GM19467 (cell line): ENCODE measurements at regions not wholly inside any gene's neighbourhood (a gene's known extent, or its start where the extent isn't known, plus 50 kb on each side); places are given as distances from the start of the nearest gene placed in this dataset.
"Not testable (repeated sequence)": the region's sequence is repeated elsewhere in the genome, so short reads cannot be mapped to it uniquely, and the experiment has no call there.

ENCODE experiments used
- ATAC-seq: cut with Tn5 transposase; IDR thresholded peaks from one replicate; pipeline ENCODE4 v1.9.1; 2021; ENCODE audit warnings: mild to moderate bottlenecking, moderate library complexity; ENCODE audit not compliant: unreplicated experiment

DNA sequence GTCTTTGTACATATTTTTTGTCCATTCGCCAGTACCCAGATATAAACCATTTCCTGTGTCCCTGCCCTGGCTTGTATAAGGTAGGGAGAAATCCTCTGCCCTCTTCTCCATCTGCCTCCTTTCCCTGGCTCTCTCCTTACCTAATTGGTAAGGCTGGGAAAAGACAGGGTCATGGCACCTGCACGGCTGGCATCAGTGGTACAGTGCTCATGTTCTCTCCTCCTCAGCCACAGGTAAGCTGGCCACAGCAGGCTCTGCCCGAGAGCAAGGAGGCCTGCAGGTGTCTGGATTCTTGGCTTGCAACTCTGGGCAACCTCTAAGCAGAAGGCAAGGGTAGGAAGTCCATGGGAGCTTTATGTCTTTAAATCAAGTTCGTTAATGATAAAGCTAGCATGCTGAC, 419.9 kb downstream of the BUD13 start:
- ATAC-seq: no peak

DNA sequence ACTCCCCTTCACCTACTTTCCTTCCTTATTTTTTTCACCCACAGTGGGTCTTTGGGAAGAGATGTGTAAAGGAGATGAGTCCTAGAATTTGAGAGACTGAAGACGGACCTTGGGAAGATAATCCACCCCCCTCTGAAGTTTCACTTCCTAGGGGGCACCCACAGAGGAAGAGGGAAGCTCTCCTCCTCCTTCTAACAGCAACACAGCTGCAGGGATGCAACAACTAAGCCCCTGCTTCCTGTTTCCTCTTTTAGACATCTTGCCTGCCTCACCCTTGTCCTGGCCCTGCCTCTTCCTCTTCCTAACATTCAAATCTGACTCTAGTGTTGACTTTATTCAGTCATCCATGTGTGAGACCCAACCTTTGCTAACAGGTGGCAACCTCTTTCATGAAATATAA, 424.6 kb downstream of the BUD13 start:
- no peak for ATAC-seq

DNA sequence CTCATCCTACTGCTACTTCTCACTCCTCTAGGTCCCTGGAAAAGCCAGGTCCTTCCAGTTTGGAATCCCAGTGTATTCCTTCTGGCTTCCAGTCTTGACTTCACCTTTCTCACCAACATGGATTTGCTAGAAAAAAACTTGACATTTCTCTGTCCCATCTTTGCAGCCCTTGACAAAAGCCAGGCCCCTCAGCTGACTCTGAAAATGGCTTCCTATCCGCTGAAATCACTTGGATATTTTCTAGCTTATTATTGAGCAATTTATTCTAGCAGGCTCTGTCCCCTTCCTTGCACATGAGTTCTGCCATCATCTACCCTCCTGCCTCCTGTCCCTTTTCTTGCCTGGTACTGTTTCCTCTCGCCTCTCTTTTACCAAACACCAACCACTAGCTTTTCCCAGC, 427.2 kb downstream of the BUD13 start:
- no peak for ATAC-seq

DNA sequence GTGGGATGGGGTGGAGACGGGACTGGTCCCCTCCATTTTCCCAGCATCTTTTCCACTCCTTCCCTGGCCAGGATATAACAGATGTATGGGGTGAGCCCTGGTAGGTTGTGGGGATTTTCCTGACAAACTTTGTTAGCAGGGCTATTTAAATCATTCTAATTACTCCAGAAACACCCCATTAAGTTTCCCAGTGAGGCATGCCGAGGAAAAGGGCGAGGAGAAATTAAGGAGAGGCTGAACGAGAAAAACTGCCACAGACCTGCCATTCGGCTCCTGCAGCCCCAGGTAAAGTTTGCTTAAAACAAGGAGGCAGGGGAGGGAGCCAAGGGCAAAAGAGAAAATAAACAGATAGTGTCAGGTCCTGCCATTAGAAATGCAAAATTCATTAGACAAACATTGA, 428.2 kb downstream of the BUD13 start:
- no peak for ATAC-seq

DNA sequence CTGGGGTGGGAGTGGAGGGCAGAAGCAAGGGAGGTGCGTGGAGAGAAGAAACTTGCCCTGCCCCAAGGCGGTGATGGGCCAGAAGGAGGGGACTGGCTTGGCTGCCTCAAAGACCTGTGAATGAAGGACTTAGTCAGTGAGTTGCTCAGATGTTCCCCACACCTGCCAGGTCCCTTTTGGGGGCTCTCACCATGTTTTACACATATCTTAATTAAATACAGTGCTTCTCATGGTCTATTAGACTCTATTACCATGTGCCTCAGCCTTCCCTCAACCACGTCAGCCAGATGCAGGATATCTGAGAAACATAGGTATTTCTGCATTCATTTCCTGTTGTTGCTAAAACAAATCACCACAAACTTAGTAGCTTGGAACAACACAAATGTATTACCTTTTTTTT, 429.5 kb downstream of the BUD13 start:
- ATAC-seq: no peak

DNA sequence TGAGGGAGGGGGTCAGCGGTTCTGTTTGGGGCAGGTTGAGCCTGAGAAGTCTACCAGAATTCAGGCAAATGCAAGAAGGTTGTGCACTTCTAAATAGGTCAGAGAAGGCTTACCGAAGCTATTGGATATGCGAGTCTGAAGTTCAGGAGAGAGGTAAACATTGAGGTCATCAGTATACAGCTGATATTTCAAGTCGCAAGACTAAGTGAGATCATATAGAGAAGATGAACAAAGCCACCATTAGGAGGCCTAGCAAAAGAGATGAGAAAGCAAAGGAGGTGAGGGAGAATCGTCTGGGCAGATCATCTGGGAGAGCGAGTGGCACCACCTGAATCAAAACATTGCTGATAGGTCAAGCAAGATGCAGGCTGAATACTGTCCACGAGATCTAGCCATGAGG, 430.6 kb downstream of the BUD13 start:
- no peak for ATAC-seq

DNA sequence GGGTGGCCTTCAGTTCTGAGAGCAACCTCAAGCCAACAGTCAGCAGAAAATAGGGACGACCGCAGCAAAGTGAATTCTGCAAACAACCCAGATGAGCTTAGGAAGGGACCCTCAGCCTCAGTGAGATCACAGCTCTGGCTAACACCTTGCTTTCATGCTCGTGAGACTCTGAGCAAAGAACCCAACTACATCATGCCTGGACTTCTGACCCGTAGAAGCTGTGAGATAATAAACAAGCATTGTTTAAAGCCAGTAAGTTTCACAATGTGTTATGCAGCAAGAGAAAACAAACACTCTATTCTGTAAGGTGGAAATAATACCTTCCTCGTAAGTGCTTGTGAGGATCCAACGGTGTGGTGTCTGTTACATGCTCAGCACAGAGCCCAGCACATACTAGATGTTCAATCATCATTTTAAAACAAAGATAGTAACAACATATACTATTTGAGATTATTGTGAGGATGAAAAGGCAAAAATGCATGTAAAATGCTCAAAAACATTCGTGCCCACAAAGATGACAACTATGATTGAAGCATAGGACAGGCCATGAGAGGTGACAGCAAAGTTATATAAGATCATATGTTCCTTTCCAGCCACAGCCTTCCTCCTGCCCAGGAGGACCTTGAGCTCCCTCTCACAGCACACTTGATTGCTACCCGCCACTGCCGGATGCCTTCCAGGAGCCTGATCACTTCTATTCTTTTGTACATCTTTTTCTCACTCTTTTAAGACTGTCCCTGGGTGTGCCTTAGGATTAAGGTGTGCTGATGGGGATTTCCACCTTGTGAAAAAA, 433.3 kb downstream of the BUD13 start:
- no peak for ATAC-seq

DNA sequence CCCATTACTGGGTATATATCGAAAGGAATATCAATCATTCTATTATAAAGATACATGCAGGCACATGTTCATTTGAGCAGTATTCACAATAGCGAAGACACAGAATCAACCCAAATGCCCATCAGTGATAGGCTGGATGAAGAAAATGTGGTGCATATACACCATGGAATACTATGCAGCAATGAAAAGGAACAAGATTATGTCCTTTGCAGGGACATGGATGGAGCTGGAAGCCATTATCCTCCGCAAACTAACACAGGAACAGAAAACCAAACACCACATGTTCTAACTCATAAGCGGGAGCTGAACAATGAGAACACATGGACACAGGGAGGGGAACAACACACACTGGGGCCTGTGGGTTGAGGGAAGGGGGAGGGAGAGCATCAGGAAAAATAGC, 434.3 kb downstream of the BUD13 start:
- not testable (repeated sequence) for ATAC-seq

DNA sequence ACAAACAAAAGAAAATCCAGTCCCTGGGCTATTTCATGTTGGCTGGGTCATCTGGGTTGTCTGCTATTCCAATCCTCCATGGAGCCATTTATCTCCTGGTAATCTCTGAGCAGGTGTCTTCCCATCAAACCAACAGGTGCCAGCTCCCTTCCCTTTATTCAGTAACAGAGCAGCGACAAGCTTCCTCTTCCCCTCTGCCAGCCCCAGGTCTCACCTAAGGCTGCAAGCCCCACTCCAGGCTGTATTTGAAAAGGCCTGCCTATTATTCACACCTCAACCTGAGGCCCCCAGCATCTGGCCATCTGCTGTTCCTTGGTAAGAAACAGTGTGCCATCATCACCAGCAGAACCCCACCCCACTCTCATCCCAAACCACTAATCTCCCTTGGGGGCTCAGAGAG, 436.2 kb downstream of the BUD13 start:
- no peak for ATAC-seq

DNA sequence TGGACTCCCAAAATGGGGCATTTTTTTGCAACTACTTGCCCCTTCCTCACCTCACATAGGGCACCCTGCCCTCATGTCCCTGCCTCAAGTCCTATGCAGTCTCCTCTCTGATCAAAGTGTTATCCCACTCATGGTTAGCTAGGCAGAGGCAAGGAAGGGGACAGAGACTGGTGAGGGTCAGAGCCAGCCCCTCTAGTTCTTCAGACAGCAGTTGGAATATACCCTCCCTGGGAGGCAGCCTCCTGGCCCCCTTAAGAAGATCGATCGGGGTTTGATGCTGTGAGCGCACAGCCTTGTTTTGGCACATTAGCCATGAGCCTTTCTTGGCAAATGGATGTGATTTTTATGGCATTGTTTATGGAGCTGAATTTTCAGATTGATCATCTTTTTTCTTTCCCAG, 436.9 kb downstream of the BUD13 start:
- ATAC-seq: no peak

DNA sequence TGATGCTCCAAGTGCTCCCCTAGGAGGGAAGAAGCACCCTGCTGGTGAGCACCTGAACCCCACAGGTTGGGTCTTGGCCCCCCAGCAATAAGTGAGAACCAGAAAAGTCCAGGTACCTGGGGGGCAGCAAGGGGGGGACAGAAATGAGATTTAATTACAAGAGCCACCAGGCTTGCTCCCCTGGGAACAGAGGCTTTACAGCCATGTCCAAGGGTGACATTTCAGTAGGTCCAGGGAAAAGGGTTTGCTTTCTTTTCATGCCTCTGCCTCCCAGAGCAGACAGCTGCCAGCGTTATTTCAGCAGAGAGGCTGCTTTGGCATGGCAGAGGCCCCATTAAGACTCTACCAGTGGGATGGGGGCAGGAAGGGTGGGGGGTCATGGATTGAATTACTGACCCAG, 437.7 kb downstream of the BUD13 start:
- ATAC-seq: no peak

DNA sequence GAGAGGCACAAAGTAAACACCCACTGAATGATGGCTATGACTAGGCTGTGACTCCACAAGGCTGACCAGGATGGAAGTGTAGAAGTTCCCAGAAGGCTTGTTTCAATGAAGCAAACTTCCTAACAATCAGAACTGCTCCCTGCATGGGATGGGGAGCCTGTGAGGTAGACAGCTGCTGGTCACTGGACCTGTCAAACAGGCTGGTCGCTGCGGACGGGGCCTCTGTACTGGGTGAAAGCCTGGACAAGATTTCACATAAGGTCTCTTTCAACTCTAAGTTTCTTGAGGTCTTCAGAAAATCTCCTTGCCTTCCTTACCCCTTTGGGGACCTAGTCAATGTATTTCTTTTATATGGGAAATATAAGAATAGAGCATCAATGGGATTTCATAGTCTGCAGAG, 438.2 kb downstream of the BUD13 start:
- no peak for ATAC-seq

DNA sequence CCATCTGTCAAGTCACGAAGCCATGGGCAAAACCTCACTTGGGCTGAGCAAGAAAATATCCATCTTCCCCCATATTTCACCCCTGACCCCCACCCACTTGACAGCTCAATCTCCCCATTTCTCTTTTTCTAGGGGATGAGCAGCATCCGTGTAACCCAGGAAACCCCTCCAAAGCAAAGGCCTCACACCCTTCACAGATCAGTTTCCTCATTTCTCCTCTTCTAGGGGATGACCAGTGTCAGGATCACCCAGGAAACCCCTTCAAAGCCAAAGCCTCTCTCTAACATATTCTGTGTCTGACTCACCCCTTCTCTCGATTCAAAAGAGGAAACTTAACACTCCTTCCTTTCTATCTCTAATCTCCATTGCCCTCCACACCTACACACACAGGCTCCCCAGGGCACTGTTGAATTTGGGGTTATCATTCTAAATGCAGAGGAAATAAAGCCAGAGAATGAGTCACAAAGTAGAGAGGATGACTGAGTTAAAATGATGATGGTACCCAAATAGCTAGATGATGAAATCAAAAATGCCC, 439.7 kb downstream of the BUD13 start:
- no peak for ATAC-seq

DNA sequence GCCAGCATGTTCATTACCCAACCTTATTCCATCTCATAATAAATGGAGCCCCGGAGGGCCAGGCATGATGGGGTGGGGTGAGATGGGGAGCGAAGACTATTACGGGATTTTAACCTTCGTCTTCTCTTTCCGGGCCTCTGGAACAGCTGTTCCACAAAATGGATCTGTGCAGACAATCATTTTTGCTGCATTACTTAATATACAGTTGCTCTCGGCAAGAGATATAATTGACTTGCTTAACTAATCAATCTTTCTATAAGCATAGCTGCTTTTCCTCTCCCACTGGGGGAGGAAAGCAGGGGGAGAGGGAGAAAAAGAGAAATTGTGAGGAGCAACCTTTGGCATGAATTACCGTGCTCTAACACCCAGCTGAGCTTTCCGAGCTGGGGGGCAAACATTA, 440.4 kb downstream of the BUD13 start:
- ATAC-seq: no peak

DNA sequence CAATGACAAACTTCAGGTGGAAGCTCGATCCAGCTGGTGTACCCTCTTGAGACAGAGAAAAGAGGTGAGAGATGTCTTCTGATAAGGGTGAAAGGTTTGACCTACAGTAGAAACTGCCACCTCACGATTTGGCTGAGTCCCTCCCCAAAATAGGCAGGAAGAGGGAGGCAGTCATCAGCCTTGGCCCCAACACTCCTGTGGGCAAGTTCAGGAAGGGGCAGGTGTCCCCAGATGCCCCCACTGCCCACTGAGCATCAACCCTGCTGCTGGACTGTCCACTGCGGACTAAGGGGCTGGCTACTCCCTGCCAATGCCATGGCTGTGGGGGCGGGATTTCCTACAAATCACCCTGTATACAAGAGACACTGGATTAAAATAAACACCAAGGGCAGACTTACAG, 441.4 kb downstream of the BUD13 start:
- no peak for ATAC-seq

DNA sequence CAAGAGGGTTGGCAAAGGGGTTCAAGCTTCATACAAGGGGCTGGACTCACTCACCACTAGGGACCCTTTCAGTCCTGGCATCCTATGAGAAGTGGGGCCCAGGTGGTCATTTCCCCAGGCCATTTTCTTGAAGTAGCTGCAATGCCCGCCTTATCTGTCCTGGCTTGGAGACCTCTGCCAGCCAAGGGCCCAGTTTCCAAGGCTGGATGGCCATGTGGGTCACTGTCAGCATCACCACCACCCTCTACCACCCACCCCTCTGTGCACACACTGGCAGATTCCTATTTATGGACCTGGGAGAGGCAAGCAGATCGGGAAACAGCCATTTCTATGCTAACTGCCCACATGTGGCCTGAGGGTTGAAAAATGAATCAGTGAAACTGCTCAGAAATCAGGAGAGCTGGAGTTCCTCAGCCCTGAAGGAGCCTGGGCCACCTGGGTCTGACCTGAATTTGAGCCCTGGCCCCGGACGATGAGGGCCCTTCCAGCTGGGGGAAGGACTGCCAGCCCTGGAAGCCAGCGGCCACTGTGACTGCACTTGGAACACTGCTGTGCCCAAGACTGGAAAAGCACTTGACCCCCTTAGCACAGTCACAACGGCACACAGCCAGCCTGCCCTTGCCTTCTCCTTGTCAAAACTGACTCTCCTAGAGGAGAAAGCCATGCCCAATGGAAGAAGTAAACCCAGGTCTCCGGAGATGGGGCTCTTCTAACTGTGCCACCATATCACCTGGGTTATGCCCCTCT, 442.2 kb downstream of the BUD13 start:
- ATAC-seq: no peak

DNA sequence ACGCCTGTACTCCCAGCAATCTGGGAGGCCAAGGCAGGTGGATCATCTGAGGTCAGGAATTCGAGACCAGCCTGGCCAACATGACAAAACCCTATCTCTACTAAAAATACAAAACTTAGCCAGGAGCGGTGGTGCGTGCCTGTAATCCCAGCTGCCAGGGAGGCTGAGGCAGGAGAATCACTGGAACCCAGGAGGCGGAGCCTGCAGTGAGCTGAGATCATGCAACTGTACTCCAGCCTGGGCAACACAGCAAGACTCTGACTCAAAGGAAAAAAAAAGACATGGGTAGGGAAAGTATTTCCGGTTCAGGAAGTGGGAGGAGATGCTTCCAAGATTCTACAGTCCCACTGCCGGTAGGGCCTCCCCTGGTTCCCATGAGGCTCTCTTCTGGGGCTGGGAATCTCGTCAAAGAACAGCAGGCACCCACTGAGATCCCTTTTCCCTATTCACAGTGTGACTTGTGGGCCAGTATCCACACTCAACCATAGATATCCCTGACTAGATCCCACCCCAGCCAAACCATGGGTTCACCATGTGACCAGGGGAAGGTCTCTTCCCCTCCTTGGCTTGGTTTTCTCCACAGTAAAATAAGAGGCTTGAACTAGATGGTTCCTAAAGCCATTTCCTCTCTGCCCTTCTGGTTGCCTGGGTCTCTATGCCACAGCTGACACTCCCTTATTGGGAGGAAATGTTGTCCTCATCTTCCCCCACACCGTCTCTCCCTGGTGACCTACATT, 443.3 kb downstream of the BUD13 start:
- ATAC-seq: no peak

DNA sequence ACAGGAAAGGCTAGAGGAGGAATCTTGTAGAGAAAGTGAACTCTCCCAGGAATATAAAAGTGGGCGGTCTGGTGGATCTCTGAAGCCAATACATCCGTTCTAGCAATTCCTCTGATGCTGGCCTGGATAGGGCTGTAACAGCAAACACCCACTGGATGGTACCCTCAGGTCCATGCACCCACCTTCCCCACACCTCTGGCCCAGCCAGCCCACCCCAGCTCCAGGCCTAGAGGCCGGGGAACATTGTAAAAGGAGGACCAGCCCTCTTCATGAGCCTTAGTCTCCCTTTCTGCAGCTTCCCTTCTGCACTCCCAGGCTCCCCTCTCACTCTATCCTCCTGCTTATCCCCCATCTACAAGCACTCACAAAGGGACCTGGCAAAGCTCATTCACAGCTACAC, 443.9 kb downstream of the BUD13 start:
- no peak for ATAC-seq

DNA sequence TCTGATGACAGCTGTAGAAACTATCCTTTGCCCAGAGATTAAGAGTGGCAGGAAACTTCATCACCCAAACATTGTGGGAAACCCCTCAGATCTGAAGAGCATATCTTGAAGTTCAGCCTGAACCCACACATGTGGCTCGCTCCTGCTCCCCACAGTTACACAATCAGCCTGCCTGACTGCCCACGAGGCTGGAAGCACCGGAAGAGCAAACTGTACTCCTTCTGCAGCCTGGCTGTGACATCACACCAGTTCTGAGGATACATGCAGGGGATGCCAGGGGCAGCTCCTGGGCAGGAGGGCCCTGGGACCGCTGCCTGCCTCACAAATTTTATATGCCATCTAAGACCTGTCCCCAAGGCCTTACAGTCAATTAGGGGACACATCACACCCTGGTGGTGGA, 444.4 kb downstream of the BUD13 start:
- ATAC-seq: no peak

DNA sequence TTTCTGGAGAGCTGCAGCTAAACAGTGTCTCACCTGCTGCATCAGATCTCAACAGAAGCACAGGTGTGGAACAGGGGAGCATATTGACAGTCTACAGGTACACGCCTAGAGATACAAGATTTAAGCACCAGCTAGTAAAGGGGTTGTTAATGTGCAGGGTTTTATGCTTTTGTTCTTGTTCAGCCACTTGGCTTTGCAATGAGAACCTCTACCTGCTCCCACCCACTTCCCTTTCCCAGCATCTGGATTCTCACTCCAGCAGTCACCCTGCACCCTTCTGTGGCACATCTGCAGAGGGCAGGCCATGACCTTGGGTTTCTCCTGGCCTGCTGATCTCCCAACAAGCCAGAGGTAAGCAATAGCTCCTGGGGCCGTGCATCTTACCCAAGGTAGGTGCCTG, 446.6 kb downstream of the BUD13 start:
- ATAC-seq: no peak

DNA sequence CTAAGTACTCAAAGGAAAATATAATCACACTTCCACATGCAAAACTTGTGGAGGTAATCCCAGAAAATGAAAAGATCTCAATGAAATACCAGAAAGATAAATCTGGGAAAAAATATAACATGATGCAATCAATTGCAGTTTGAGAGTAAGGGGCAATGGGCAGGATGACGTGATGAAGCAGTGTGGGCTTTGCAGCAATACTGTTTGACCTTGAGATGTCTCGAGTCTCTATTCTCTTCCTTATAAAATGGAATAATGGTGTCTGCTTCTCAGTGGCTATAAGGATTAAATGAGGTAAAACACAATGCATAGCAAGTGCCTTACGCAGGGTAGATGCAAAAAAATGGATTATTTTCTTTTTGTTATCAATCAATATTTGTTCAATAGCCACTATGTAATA, 447.5 kb downstream of the BUD13 start:
- ATAC-seq: no peak

DNA sequence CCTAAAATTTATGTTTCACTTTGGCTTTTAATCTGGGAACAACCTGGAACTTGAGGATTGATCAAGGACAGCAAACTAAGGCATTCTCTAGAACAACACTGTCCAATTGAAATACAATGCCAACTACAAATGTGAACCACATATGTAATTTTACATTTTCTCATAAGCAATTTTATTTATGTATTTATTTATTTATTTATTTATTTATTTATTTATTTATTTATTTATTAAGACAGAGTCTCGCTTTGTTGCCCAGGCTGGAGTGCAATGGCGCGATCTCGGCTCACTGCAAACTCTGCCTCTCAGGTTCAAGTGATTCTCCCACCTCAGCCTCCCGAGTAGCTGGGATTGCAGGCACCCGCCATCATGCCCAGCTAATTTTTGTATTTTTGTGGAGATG, 448.7 kb downstream of the BUD13 start:
- not testable (repeated sequence) for ATAC-seq
